ENCODE measurements at regions not wholly inside any gene's neighbourhood (a gene's known extent, or its start where the extent isn't known, plus 50 kb on each side); places are given as distances from the start of the nearest gene placed in this dataset.

GRCh38 chr6:119602215-119603178, 252.9 kb upstream of the MAN1A1 start:
- no peak for TF ChIP-seq POLR2A (IDR thresholded peaks at IDR 0.05)
- no peak for TF ChIP-seq POLR2AphosphoS5 (IDR thresholded peaks at IDR 0.05)
- no peak for TF ChIP-seq CTCF (IDR thresholded peaks at IDR 0.05 in 8 of 11, conservative IDR thresholded peaks at IDR 0.05 in 3 of 11)
- Histone ChIP-seq H3K27me3 (replicated peaks in 1 of 7) (no peaks in the 10 kb centered on the region), H3K36me3 (no peaks in the 10 kb centered on the region), H3K9me3 (no peaks in the 10 kb centered on the region), H3K27ac (no peak overlapping the region), H3K4me1 (no peaks in the 10 kb centered on the region), H3K4me3 (no peak overlapping the region)
- intact Hi-C loops (cut with DNase I; ENCODE audit: low total_unique reads), result no loop called here
- WGBS, 5 donors, result 79 to 92% (median 82%) methylated on average over 3 of the region's 3 CpGs
- no peak for DNase-seq

- Histone ChIP-seq H3K4me3 (no peak overlapping the region), H3K9me3 (peaks cover 0 to 5% (median 0%) of the 10 kb centered on the region in 8 donors), H3K27me3 (replicated peaks in 1 of 7) (no peaks in the 10 kb centered on the region), H3K4me1 (no peaks in the 10 kb centered on the region), H3K36me3 (no peaks in the 10 kb centered on the region), H3K27ac (no peak overlapping the region)
- WGBS, 5 donors, result 84 to 95% (median 90%) methylated on average over 2 of the region's 2 CpGs
- DNase-seq, result no peak
- no peak for TF ChIP-seq CTCF (IDR thresholded peaks at IDR 0.05 in 8 of 11, conservative IDR thresholded peaks at IDR 0.05 in 3 of 11)
- TF ChIP-seq POLR2AphosphoS5 (IDR thresholded peaks at IDR 0.05), result no peak
- TF ChIP-seq POLR2A (IDR thresholded peaks at IDR 0.05), result no peak
- intact Hi-C loops (cut with DNase I; ENCODE audit: low total_unique reads), result no loop called here
These were observed 249.3 kb upstream of the MAN1A1 start for GRCh38 chr6:119598883-119599282.

GRCh38 chr6:119594907-119595306, 245.3 kb upstream of the MAN1A1 start:
- DNase-seq, result no peak
- intact Hi-C loops (cut with DNase I; ENCODE audit: low total_unique reads), result no loop called here
- no peak overlapping the region for H3K27ac ChIP-seq
- TF ChIP-seq CTCF (IDR thresholded peaks at IDR 0.05 in 8 of 11, conservative IDR thresholded peaks at IDR 0.05 in 3 of 11), result no peak
- TF ChIP-seq POLR2AphosphoS5 (IDR thresholded peaks at IDR 0.05), result no peak
- TF ChIP-seq POLR2A (IDR thresholded peaks at IDR 0.05), result no peak
- H3K36me3 ChIP-seq, result no peaks in the 10 kb centered on the region
- peaks cover 0 to 5% (median 0%) of the 10 kb centered on the region in 8 donors for H3K9me3 ChIP-seq
- no peaks in the 10 kb centered on the region for H3K4me1 ChIP-seq
- H3K27me3 ChIP-seq (replicated peaks in 1 of 7), result no peaks in the 10 kb centered on the region
- no peak overlapping the region for H3K4me3 ChIP-seq

GRCh38 chr6:119591235-119591634, 241.7 kb upstream of the MAN1A1 start:
- Histone ChIP-seq H3K27me3 (replicated peaks in 1 of 7) (no peaks in the 10 kb centered on the region), H3K9me3 (peaks cover 0 to 2% (median 0%) of the 10 kb centered on the region in 8 donors), H3K27ac (no peak overlapping the region), H3K36me3 (no peaks in the 10 kb centered on the region), H3K4me1 (no peaks in the 10 kb centered on the region), H3K4me3 (no peak overlapping the region)
- 83 to 93% (median 87%) methylated on average over 2 of the region's 2 CpGs for WGBS, 5 donors
- no peak for DNase-seq
- no peak for TF ChIP-seq POLR2A (IDR thresholded peaks at IDR 0.05)
- no peak for TF ChIP-seq POLR2AphosphoS5 (IDR thresholded peaks at IDR 0.05)
- TF ChIP-seq CTCF (IDR thresholded peaks at IDR 0.05 in 8 of 11, conservative IDR thresholded peaks at IDR 0.05 in 3 of 11), result no peak
- intact Hi-C loops (cut with DNase I; ENCODE audit: low total_unique reads), result no loop called here

Data from spleen (tissue), 11 donors.